ENCODE measurements at regions not wholly inside any gene's neighbourhood (a gene's known extent, or its start where the extent isn't known, plus 50 kb on each side); places are given as distances from the start of the nearest gene placed in this dataset.
"Not testable (repeated sequence)": the region's sequence is repeated elsewhere in the genome, so short reads cannot be mapped to it uniquely, and the experiment has no call there.

DNA sequence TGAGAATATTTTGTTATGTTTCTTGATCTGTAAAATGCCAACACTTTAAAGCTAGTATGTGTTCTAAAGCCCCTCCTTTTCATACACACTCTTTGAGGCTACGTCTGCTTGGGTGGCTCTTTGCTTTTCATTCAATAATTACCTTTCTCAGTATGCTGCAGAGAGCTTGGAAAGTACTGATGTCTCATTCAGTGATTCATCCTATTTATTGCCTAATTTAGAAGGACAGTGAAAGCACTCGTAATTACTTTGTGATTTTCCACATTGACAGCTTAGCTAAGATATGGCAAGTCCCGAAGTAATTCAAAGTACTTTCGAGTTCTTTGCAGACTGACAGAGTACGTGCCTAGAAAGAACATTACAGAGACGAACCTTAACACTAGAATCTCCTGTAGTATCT lies 57.2 kb downstream of the BMP15 start:
- no peak for DNase-seq

DNA sequence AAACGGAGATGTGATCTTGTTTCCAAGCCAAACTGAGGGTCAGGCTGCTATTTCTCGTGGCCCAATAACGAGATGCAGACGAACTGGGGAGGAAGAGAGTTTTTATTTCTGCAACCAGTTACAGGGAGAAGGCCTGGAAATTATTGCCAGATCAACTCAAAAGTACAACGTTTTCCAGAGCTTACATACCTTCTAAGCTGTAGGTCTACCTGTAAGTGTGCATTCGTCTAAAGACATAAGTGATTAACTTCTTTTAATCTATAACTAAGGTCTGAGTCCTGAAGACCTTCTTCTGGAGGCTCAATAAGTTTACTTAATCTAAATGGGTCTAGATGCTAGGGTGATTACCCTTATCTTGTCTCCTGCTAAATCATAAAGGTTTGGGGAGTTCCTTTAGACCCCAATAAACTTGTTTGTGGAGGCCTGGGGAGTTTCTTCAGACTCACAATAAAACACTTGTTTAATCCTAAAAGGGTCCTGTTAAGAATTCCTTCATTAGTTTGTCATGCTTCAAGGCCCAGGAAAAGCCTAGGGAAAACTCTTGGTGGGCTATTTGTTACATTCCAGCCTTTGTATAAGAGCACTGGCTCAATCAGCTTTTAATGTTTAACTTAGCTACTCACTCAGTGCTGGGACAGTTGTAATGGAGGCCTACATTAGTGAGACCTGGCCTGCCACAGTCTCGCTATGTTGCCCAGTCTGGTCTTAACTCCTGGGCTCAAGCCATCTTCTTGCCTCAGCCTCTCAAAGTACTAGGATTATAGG lies 58.5 kb downstream of the BMP15 start:
- not testable (repeated sequence) for DNase-seq

DNA sequence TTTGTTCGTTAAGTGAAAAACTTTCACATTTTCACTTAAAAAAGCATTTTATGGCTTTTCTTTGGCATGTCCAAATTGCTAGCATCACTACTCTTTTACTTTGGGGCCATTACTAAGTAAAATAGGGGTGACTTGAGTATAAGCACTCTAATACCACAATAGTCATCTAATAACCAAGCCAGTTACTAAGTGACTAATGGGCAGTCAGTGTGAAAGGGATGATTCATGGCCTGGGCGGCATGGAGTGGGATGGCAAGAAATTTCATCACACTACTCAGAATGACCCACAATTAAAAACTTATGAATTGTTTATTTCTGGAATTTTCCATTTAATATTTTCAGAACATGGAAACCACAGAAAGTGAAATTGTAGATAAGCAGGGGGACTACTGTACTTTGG lies 60.9 kb downstream of the BMP15 start:
- no peak for DNase-seq

DNA sequence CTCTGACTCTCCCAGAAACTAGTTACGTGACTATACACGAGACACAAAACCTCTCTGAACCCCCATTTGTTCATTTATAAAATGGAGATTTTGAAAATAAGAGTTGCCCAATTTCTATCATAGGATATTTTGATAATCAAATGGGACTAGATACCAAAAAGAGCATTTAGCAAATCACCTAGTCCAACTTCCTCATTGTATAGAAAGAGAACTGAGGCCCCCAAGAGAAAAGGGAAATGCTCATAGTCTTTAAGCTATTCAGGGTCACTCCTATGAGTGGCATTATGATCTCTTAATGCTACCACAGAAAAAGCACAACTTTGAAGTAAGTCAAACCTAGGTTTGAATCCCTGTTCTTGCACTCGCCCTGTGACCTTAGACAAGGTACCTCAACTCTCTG lies 62.7 kb downstream of the BMP15 start:
- no peak for DNase-seq

DNA sequence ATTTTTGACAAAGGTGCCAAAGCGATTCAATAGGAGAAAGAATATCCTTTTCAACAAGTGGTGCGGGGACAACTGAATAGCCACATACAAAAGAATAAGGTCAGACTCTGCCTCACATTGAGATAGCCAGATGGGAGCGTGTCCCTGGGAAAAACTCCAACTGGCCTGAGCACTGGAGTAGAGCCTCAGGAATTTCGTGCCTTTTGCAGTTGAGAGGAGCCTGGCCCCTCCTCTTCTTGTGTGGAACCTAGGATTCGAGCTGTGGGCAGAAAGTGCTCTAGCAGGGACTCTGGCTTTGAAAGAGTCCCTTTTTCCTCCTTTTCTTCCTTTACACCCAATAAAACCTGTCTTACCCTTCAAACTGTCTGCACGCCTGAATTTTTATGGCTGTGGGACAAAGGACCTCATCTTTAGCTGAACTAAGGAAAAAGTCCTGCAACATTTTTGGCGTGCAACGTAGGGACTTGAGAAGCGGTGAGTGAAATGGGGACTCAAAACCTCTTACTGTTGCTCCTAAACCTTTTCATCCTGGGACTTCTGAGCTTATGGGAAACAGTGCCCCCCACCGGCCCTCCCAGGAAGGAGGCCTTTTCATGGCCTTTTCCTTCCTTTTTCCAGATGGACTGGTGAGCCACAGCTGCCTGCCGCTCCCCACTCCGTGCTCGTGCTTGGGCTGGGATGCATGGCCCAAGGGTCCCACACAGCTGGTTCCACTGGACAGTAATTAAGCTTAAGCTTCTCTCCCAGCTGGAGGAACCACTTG lies 68.6 kb downstream of the BMP15 start:
- no peak for DNase-seq

DNA sequence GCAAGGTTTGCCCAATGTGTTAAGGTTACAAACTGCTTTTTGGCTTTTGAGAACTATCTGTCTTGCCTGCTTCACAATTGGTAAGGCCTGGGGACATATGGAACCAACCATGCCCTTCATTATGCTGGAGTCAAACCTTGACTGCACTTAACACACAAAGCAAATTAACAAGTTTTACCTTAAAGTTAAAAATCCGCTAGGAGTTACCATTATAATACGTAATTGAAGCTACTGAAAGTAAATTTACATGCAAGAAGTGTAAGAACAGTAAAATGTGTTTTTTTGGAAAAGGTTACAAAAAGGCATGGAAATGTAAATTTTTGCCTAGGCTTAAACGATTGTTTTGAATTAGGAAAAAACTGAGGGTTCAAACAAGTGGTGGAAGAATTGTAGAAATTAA lies 69.7 kb downstream of the BMP15 start:
- no peak for DNase-seq

DNA sequence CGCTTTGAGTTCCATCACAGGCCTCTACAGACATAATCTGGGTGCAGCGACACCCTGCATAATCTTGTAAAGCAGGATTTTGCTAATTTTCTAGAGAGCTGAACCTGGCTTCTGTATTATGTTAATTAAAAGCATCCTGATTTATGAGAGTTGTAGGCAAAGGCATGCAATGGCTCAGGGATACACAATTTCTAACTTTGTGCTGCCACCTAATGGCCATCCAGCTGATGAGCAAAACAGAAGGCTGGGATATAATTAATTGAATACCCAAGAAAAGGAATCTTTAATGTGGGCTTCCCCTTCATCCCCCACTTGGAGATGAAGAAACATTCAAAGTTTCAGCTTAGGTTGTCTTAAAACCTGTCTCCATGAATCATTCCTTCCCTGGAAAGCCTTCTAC lies 78.1 kb downstream of the BMP15 start:
- DNase-seq, result peak; percentile 46

DNA sequence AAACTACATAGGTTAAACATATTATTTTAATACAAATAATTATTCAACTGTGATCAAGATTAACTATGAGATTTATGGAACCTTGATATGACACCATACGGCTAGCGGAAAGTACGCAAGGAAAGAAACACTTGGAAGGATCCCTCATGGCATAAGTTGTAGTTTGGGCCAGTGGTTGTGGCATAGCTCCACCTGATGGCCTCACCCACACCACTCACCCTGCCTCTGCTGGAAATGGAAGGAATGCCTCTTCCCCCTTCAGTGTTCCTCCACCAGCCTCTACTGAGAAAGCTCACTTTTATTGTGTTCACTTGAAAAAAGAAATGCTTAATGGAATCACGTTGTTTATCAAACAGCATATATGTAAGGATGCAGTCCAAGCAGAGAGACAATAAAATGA lies 86.4 kb downstream of the BMP15 start:
- DNase-seq, result no peak

DNA sequence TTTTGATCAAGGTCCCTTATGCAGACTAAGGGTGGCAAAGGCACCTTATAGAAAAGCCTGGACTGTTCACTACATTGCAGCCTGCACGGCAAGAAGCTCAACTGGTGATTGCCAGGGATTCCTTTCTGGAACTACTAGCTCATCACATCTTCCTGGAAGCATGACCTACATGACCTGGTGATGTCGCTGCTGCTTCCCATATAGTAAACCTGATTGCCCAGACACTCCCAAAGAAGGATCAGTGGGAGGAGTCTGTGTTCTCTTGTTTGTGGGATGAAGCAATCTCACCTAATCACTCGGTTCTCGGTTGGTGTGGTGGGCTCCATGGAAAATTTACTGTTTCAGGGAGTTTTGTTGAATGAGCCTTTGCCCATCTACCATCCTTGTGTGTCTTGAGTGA lies 89.8 kb downstream of the BMP15 start:
- not testable (repeated sequence) for DNase-seq

DNA sequence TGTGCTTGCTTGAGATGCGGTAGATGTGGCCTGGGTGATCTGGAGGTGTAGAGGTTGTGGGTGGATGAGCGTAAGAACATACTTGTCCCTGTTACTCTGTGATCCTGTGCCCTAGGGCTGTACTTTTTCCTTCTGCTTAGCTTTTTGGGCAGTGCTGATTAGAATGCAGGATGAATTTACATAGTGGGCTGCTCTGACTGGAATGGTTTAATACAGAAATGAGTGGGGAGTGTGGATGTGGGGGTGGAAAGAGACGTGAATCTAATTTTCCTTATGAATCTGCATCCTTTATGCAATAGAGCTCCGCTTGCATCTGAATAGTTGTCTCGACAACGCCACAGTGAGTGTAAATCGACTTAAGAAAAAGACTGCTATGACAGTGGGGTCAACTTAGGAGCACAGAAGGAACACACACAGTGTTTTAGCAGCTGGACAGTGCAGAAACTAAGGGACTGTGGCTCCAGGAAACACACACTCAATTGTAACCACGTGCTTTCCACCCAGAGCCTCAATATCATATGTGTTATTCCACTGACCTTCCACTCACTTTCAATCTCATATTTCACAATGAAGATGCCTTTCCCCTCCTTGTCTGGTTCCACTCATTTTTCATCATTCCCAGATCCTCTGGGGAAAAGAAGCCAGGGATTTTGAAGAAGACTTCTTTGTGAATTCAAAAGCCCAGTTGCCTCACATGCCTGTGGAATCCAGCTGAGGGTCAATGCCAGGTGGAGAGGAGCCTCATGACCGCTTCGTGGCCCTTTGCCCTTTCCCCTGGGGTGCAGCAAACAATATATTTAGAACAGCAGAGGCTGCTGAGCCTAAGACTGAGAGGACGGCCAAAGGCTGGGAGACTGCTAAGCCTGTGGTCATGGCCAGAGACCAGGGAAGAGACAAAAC lies 91.4 kb downstream of the BMP15 start:
- not testable (repeated sequence) for DNase-seq

DNA sequence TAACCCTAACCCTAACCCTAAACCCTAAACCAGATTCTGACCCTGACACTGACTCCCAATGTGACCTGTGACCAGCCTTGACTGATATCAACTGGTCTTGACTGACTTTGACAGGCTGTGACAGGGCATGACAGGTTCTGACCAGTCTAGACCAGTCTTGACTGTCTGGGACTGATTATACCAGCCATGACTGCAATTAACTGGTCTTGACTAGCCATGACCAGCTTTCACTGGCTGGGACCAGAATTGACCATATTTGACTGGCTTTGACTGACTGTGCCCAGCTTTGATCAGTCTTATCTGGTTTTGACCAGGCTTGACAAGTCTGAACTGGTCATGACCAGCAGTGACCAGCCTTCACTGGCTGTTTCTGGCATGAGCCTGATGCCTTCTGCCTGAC lies 95.5 kb downstream of the BMP15 start:
- DNase-seq, result no peak

DNA sequence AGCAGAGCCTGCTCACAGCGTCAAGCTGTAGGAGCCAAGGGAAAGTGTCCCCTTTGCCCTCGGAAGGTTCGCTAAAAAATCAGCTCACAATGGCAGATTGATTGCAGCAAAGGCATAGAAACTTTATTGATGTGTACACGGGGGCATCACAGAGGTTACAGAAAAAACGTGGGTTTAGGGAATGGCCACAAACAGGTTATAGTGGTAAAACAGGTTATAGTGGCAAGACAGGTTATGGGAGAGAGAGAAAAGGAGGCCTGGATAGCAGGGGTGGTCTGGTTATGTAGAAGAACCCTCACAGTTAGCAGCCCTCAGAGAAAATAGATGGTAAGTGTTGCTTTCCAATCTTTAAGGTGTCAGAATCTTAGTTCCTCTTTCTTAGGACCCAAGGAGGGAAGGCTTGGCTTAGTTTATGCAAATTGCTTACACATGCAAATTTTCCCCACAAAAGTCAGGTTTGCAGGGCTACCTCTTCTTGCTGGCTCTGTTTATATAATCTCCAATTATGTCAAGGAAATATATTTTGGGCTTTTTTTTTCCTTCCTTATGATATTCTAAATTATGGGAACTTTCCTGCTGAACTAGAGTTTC lies 113.7 kb downstream of the BMP15 start:
- no peak for DNase-seq

DNA sequence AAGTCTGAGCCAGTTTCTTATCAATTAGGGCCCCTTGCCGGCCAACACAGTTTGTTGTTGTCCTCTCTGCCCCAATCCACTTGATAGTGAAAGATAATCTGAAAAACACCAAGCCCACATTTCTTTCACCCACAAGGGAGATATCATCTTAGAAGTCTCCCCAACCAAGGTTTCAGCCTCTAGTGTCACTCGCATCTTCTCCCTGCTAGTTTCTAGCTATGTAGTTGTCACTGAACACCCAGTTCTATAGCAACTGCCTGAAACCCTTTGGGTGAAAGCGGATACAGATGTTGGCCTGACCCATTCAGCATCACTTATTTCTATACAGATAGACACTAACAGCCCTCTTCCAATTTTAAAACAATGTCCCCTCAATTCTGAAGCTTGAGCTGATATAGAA lies 116.3 kb downstream of the BMP15 start:
- no peak for DNase-seq

DNA sequence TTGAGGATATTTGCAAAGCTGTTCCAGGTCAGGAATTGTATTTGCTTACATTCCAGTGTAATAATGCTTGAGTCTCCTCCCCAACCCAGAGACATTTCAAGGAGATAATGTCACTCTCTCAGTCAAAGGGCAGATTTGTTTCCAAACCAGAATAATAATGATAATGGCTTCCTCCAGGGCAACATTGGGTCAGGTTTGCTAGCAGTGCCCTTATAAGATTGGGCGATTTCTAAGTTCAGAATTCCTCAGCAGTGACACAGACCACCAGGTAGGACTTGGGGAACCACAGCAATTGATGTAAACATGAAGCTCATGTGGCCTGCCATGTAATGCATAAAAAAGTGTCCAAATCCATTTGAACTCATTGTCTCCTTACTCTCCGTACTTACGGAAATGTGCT lies 125.2 kb downstream of the BMP15 start:
- DNase-seq, result no peak

DNA sequence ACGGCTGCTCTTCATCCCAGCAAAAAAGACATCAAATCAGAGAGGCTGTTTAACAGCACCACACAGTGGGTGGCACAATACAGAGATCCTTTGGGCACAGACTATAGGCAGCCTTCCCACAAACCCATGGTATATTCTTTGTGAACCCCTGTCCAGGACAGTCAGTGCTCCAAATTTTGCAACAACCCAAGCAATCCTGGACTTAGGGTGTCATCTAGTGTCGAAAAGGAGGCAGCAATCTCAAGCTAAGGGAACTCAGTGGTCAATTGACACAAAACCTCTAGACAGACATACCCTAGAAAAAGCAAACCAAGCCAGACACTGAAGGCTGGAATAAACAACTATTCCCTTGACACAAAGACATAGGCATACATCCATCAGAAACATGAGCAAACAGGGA lies 137.4 kb downstream of the BMP15 start:
- no peak for DNase-seq

DNA sequence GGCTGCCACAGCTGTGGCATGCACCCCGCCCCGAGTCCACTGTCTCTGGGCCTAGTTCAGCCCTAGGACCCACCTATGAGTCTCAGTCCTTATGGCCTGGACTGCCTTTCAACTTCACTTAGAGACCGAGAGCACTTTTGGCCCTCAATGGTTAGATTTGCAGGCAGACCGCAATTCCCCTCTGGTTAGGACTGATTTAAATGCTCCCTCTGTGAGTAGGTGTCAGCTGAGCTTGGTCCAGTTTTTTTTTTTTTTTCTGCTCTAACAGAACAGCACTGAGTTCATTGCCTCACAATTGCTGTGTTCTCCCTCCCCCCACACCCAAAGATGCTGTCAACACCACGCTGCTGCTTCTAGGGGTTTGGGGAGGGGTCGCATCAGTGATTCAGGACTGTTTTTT lies 143.2 kb downstream of the BMP15 start:
- DNase-seq, result no peak

DNA sequence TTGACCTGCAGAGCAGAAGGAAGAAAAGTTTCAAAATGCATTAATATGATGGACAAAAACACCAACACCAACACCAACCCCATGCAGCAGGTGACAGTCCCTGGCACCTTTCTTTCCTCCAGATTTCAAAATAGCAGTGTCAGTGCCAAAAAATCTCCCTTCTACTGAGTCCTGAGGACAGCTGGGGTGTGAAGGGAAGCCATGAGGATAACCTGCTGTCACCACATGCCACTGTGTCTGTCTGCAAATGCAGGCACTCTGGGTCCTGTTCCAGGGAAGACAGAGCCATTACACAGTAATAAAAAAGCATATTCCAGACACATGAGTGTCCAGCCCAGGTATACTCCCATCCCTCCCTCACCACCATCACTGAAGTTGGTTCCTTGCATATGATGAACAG lies 187.5 kb downstream of the BMP15 start:
- DNase-seq, result no peak

DNA sequence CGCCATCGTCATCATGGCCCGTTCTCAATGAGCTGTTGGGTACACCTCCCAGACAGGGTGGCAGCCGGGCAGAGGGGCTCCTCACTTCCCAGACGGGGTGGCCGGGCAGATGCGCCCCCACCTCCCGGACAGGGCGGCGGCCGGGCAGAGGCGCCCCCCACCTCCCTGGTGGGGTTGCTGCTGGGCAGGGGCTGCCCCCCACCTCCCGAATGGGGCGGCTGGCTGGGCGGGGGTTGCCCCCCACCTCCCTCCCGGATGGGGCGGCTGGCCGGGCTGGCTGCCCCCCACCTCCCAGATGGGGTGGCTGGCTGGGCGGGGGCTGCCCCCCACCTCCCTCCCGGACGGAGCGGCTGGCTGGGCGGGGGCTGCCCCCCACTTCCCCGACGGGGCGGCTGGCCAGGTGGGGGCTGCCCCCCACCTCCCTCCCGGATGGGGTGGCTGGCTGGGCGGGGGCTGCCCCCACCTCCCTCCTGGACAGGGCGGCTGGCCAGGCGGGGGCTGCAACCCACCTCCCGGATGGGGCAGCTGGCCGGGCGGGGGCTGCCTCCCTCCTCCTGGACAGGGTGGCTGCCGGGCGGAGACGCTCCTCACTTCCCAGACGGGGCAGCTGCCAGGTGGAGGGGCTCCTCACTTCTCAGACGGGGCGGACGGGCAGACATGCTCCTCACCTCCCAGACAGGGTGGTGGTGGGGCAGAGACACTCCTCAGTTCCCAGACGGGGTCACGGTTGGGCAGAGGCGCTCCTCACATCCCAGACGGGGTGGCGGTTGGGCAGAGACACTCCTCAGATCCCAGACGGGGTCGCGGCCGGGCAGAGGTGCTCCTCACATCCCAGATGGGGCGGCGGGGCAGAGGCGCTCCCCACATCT lies 208.8 kb downstream of the BMP15 start:
- not testable (repeated sequence) for DNase-seq

DNA sequence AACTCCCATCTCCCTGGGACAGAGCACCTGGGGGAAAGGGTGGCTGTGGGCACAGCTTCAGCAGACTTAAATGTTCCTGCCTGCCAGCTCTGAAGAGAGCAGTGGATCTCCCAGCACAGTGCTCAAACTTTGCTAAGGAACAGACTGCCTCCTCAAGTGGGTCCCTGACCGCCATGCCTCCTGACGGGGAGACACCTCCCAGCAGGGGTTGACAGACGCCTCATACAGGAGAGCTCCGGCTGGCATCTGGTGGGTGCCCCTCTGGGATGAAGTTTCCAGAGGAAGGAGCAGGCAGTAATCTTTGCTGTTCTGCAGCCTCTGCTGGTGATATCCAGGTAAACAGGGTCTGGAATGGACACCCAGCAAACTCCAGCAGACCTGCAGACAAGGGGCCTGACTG lies 206.9 kb upstream of the NUDT10 start:
- not testable (repeated sequence) for DNase-seq

DNA sequence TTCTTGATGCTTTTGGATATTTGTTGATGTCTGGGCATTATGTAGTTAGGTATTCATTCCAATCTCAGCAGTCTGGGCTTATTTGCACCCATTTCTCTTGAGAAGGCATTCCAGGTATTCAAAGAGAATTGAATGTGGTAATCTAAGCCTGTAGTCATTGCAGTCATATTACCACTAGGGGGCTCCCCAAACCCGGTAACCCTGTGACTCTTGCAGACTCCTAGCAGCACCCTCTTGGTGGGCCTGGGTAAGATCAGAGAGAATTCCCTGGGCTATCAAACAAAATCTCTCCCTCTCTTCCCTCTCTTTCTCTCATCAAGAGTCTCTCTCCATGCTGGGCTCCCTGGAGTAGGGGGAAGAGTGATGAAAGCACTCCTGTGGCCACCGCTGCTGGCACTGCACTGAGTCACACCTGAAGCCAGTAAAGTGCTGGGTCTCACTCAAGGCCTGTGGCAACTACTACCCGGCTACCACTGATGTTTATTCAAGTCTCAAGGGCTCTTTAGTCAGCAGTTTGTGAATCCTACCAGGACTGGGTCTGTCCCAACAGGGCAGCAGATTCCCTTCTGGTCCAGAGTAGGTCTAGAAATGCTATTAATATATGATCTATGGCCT lies 187.7 kb upstream of the NUDT10 start:
- DNase-seq, result no peak

DNA sequence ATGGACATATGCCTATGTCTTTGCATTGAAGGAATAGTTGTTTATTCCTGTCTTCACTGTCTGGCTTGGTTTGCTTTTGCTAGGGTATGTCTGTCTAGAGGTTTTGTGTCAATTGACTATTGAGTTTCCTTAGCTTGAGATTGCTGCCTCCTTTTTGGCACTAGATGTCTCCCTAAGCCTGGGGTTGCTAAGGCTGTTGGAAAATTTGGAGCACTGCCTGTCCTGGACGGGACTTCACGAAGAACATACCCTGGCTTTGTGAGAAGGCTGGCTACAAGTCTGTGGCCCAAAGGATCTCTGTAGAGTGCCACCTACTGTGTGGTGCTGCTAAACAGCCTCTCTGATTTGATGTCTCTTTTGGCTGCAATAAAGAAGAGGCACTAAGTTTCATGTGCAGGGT lies 183.8 kb upstream of the NUDT10 start:
- peak; percentile 46 for DNase-seq

DNA sequence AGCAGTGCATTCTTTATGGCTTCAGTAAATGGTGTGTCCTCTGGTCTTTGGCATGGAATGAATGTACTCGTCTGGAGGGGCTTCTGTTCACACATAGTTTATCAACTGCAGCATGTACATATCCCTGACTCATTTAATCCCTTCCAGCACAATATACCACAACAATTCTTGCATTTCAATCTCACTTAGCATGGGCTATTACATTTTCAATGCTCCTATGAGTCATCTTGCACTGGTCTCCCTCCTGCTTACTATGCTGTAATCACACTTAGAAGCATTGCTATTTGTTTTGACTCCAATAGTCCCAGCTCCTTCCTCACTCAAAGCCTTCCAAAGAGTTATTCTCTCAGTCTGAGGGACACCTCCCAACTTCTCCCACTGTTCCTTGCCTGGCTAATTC lies 180.9 kb upstream of the NUDT10 start:
- DNase-seq, result no peak
